ENCODE measurements at regions not wholly inside any gene's neighbourhood (a gene's known extent, or its start where the extent isn't known, plus 50 kb on each side); places are given as distances from the start of the nearest gene placed in this dataset.

DNA sequence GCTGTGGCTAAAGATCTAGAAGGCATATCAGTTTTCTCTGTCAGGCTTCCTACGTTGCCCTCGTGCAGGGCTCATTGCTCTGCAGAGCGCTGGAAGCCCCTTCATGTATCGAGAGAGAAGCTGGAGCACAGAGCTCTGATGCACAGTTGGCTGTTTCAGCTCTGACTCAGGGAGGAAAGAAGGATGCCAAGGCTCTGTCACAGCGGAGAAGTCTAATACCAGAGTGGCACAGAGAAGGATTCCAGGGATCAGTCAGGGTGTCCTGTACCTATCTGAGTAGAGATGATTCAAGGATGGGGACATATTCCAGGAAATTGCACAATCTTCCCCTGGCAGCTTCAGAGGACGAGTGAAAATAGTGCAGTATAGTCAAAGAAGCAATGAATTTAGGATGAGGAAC lies 179.2 kb upstream of the FMN2 start:
- DNase-seq (ENCODE audit: extremely low read depth, low read depth): no peak

DNA sequence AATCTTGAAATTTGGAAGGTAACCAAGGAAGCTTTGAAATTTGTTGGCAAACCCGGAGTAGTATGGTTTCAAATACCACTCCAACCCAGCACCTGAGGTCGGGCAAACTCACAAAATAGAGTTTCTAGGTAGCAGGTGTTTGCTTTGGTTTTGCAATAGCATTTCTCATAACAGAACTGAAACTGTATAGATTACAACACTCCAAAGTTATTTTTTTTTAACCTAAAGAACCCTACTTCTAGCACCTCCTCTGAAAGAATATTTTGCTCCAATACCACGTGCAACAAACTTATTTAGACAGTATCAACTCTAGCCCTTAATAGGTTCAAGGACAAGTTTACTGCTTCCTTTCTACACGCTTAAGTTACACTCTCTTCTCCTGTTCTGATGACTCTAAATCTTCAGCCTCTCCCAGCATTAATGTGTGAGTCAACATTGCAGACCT lies 178.5 kb upstream of the FMN2 start:
- no peak for DNase-seq (ENCODE audit: extremely low read depth, low read depth)

DNA sequence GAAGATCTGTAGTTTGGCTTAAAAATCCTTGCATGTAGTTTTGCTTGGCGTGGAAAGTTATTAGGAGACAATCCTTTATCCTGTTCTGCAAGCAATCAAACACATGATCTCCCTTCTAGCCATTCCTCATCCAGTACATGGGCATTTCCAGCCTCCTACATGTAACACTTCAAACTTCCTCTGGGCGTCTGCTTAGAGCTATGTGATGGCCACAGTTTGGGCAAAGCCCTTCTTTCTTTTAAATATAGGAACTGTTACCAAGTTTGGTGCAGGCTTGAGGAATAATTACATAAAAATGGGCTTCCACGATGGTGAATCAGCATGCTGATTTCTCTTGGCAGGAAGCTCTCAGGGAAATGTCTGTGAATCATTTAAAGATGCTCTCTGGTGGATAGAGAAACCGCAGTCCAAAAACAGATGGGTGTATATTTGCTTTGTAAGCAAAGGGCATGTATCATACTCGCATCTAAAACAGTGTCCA lies 176.9 kb upstream of the FMN2 start:
- no peak for DNase-seq (ENCODE audit: extremely low read depth, low read depth)

DNA sequence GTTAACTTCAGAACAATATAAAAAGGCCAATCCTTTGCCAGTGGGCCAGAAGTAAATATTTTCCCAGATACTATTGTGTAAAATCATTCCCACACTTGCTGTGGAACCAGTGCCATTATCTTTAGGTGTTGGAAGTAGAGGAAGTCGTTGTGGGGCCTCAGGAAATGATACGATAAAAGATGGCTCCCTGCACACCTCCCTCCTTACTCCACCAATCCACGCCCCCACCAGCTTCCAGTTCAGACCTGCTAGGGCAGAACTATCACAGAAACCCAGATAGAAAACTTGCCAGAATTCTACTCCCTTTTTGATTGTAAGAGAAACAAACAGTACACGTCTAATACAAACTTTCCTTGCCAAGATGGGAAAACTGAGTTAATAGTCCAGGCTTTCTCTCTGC lies 173.0 kb upstream of the FMN2 start:
- DNase-seq (ENCODE audit: extremely low read depth, low read depth): no peak

DNA sequence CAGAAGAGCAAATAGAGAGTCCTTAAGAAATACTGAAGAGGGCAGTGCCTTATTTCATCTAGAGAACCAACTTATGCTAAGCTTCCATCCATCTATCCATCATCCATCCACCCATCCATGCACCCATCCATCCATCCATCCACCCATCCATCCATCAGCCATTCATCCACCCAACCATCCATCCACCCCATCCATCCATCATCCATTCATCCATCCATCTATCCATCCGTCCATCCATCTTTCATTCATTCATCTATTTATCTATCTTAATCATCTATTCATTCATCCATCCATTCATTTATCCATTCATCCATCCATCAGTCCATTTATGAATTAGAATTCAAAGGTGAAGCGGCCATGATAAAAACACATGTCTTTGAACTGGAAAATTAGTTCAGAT lies 171.5 kb upstream of the FMN2 start:
- DNase-seq (ENCODE audit: extremely low read depth, low read depth): no peak

DNA sequence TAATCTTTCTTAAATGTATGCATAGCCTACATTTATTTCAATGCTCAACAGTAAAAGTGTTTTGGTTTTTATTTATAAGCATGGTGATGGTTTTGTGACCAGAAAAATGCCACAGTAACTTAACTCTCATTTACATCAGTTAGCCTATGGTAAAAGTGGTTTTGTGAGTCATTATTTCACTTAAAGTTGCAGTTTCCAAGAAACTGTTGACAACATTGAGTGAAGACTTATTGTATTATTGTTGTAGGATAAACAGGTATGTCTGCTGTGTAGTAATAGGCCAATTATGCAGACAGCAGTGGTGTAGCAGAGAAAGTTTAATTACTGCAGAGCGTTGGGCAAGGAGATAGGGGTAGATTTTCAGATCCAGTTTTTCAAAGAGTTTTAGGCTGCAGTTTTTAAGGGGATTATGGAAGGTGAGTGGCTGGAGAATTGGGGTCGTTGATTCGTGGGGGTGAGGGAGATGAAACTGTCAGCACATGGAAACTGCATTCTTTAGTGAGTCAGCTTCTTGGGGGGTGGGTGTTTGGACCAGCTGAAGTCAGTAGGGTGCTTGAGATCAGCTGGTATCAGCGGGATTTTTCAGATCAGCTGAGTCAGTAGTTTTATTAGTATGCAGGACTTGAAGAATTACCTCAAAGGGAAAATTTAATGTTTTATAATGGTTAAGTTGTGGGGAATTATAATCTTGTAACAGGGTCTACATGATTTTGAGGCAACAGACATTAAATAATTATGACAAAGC lies 168.7 kb upstream of the FMN2 start:
- DNase-seq (ENCODE audit: extremely low read depth, low read depth): no peak

DNA sequence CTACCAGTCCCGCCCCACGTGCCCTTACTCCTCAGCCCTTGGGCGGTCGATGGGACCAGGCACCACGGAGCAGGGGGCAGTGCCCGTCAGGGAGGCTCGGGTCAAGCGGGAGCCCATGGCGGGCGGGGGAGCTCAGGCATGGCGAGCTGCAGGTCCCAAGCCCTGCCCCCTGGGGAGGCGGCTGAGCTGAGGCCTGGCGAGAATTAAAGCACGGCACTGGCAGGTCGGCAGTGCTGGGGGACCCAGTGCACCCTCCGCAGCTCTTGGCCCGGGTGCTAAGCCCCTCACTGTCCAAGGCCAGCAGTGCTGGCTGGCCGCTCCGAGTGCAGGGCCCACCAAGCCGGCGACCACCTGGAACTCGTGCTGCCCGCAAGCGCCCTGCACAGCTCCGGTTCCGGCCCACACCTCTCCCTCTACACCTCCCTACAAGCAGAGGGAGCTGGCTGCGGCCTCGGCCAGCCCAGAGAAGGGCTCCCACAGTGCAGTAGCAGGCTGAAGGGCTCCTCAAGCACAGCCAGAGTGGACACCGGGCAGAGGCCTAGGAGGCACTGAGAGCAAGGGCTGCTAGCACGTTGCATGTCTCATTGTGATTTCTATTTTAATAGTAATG lies 166.8 kb upstream of the FMN2 start:
- DNase-seq (ENCODE audit: extremely low read depth, low read depth): no peak

DNA sequence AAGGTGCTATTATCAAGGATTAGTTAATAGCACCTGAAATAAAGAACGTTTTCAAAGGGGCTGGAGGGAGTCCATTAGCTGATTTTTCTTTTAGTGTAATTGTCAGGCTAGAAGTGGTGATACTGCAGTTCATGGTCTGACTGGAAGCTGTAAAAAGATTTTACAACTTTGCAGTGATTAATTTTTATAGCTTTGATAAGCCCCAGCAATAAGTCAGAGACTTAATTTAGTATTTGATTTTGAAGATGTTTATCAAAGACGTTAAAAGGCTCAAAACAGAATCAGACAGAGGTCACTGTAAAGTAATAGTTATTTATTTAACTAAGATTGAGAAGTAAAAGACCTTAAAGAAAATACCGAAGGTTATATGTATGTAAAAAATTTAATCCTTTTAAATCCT lies 165.5 kb upstream of the FMN2 start:
- DNase-seq (ENCODE audit: extremely low read depth, low read depth): no peak

DNA sequence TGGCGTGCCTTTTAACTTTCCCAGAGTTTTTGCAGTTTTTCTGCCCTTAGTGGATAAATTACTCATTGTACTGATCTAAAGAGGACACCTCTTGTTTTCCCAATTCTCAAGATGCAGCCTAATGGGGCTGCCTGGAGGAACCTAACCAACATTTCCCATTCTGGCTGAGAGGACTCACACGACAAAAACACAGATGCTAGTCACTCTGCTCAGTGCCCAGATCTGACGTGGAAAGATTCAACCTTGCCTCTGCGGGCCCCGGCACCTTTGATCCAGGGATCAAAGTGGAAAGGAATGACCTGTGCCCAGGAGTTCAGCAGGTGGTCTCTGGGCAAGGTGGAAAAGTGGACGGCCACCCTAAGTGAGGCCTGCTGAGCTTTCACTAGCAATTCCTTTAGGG lies 162.4 kb upstream of the FMN2 start:
- no peak for DNase-seq (ENCODE audit: extremely low read depth, low read depth)

DNA sequence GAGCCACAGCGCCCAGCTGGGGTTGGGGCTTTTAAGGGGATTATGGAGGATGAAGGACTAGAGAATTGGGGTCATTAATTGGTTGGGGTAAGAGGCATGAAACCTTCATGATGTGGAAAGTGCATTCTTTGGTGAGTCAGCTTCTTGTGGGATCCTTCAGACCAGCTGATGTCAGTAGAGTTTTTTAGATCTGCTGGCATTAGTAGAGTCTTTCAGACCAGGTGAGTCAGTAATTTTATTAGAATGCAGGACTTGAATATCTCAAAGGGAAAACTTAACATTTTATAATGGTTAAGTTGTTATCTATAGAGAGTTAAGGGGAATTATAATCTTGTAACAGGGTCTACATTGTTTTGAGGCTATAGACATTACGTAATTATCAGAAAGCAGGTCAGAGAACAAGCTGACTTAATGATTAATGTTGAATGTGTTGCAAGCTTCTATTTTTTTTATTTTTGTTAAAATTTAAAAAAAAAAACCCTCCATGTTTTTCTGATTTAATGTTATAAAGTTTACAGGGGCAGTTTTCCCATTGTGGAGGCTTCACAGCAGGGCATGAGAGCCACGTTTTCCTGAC lies 160.9 kb upstream of the FMN2 start:
- no peak for DNase-seq (ENCODE audit: extremely low read depth, low read depth)

DNA sequence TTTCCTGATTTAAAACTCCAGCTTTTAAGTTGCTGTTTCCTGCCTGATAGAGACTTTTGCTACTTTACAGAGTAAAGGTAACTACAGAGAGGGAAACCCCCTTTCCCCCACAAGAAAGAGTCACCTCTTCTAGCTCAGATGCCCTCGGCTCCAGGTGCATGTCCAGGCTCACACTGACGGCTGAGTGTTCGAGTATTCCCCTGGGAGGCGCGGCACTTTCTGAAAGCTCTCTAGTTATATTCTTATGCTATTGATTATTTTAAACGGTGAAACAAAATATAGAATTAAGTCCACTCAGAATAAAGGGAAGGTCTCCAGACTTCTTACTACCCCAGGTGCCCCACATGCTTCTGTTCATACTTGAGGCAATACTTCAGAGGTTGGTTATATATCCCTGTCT lies 160.3 kb upstream of the FMN2 start:
- DNase-seq (ENCODE audit: extremely low read depth, low read depth): no peak

DNA sequence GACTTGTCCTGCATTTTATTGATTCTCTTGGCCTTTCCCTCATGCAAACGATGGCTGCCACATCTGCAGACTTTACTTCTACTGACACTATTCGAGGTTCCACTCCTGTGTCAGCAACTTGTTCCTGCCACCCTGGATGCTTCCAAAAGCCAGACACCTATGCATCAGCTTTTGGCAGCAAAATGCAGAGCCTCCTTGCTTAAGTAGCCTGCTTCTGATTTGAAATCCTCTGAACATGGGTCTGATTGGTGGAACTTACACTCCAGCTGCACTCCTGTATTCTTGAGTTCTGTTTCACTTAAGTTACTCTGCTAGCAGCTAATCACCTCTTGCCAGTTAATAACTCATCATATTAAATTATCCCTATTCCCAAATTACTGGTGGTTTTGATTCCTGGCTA lies 152.1 kb upstream of the FMN2 start:
- no peak for DNase-seq (ENCODE audit: extremely low read depth, low read depth)

DNA sequence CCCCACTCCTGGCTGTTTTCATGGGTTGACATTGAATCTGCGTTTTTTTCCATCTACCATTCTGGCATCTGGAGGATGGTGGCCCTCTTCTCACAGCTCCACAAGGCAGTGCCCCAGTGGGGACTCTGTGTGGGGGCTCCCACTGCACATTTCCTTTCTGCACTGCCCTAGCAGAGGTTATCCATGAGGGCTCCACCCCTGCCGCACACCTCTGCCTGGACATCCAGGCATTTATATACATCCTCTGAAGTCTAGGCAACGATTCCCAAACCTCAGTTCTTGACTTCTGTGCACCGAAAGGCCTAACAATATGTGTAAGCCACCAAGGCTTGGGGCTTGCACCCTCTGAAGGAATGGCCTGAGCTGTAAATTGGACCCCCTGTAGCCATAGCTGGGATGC lies 147.9 kb upstream of the FMN2 start:
- no peak for DNase-seq (ENCODE audit: extremely low read depth, low read depth)

DNA sequence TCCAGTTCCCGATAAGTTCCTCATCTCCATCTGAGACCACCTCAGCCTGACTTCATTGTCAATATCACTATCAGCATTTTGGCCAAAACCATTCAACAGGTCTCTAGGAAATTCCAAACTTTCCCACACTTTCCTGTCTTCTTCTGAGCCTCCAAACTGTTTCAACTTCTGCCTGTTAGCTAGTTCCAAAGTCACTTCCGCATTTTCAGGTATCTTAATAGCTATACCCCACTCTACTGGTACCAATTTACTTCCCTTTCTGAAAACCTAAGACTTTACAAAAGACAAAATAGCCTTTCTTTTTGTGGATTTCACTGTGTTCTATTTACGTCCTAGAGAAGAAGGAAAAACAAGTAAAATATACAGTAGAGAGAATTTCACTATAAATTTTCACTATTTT lies 147.0 kb upstream of the FMN2 start:
- DNase-seq (ENCODE audit: extremely low read depth, low read depth): no peak

DNA sequence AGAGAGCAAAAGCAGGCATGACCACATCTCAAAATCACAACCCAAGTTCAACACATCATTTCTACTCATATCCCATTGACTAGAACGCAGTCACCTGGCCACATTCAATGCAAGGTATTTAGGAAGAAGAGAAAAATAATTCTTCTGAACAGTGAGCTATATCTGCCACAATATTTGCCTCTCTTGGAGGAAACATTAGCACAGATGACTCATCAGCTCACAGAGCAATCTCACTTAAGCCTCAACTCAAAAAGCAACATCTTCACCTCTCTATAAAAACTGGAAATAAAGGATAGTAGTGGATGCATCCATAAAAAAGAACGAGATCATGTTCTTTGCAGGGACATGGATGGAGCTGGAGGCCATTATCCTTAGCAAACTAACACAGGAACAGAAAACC lies 143.9 kb upstream of the FMN2 start:
- no peak for DNase-seq (ENCODE audit: extremely low read depth, low read depth)

DNA sequence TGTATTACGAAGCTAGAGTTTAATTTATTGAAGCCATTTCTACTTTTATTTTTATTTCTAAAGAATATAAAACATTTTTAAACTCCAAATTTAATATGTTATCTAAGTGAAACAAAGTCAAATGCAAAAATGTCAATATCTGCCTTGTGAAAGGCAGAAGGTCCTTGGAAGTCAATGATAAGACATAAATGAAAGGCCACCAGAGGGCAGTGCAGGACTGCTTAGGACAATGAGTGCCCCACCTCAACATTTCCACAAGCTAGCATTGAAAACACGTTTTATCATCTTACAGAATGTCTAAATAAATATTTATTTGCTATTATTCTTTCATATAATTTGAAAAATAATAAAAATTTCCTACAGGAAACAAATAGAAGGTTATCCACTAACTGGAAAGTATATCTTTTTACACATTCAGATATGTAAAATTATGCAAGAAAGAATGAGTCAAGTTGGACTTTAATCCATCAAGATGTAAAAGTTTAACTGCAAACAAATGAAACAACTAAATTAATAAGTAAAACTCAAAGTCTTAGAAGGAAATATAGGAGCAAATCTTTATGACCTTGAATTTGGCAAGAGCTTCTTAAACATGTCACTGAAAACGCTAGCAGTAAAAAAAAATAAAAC lies 140.1 kb upstream of the FMN2 start:
- peak; percentile 74 for DNase-seq (ENCODE audit: extremely low read depth, low read depth)

DNA sequence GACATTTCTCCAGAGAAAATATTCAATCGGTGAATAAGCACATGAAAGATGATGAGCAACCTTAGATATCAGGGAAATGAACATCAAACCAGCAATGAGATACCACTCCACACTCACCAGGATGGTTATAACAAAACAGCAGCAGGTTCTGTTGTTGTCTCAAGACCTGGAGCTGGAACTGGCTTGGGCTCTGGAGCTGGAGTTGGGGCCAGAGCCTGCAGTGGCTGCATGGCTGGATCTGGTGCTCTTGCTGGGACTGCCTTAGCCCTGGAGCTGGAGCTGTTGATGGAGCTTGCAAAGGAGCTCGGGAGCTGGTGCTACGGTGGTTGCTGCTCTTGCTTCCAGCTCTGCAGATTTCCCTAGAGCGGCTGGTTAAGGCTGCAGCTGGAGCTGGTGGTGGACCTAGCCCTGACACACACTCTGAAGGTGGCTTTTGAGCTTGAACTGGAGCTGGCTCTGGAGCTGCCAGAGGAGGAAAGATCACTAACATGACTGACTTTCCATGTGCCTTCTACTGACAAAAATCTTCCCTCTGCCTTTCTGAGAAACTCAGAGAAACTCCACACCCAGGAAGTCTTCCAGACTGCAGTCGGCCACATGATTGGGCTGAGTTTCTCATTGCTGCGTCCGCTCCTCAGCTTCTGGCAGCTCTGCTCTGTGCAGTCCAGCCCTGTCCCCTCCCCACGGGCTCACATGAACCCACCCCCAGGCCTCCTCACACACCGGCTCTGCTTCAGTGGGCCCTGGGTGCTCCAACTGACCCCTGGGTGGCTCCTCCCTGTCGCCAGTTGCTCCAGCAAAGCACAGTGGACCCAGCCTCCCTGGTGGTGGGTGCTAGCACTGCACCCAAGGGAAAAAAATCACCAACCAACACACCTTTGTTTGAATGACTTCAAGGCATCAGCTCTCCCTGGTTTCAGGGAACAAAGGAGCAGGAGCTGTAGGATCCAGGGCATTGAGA lies 139.1 kb upstream of the FMN2 start:
- DNase-seq (ENCODE audit: extremely low read depth, low read depth): peak; percentile 26

DNA sequence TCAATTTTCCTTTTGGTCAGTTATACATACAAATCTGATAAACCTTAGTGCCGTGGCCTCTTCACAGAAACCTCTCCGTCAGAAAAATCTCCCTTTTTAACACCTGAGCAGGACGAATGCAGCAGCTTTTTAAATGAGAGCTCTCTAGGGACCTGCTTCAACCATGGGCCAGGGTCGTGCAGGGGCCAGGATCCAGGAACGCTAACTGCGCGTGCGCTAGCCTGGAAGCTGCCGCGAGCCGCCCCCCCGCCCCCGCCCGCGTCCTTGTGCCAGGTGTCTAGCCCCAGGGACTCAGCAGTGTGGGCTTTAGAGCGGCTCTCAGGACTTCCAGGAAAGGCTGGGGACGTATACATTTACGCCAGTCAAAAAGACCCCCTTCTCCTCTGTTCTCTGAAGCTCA lies 136.8 kb upstream of the FMN2 start:
- DNase-seq (ENCODE audit: extremely low read depth, low read depth): no peak

DNA sequence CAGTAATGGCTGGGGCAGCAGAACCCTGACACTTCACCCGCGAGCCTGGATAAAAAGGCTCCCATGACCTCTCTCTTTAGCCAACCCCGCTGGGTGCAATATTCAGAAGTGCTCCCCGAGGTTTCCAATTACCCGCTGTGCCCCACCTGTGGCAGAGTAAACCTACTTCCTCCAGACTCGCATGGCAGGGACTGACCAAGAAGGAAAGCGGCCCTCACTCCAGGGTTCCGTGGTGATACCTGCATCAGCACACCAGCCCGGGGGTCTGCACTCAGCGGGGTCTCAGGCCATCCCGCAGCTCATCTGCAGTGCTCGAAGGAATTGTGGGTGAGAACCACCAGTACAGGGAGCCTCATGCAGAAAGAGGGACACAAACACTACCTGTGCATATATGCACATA lies 136.3 kb upstream of the FMN2 start:
- no peak for DNase-seq (ENCODE audit: extremely low read depth, low read depth)

DNA sequence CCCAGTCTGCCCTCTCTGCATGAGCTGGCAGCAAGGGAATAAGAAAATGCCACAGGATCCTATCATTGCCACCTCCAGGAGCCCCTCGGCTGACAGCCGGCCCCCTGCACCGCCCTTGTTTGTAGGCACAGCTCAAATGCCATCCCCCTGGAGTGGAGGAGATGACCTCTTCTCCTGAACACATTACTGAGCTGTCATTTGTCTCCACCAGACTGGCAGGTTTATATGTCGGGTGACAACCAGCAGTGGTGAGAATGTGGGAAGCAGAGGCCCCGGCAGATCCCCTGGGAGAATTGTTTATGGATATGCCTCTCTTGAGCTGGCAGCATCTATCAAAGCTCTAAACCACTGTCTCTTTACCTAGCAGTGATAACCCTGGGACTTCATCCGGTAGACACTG lies 135.4 kb upstream of the FMN2 start:
- DNase-seq (ENCODE audit: extremely low read depth, low read depth): no peak

DNA sequence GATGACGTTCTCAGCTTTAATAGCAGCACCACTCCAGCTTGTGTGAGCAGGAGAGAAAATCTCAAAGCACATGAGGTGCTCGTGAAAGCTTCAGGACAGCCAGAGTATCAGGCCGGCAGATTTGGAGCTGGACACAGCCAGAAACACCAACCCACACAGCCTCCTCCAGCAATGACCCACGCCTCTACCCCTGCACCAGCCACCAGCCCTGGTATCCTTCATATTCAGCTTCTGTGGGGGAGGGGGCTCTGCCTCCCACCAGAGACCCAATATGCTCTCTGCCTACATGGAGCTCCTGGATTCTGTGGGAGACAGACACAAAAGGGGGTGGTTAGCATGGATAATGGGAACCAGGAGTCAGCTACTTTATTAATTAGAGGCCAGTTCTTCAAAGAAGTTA lies 133.6 kb upstream of the FMN2 start:
- no peak for DNase-seq (ENCODE audit: extremely low read depth, low read depth)
